K562 (cell line): ENCODE measurements at regions not wholly inside any gene's neighbourhood (a gene's known extent, or its start where the extent isn't known, plus 50 kb on each side); places are given as distances from the start of the nearest gene placed in this dataset.

Experiments
- ATAC-seq: fragments of 200-7000 bp; cut with Tn5 transposase; 3 replicates; pipeline ENCODE4 v1.9.1; 2020; ENCODE audit warnings: moderate library complexity
- BruUV-seq: library from RNA; stranded (reverse); fragments of 400-500 nt; replicated peaks from 2 replicates; lab custom pipeline; 2021; lab: Mats Ljungman, UMichigan
- CTCF ChIA-PET: fragments of 300-600 bp; formaldehyde crosslinking; extraction: SDS; loops from one replicate; lab custom pipeline; 2021; ENCODE audit warnings: low intra/inter-chr PET ratio; lab: Yijun Ruan, JAX
- POLR2A ChIA-PET: fragments of 300-600, 350-650 bp; sonication (Branson Sonifier 250); formaldehyde crosslinking; extraction: SDS; loops from one replicate; lab custom pipeline; 2021; ENCODE audit warnings: antibody characterized with exemption, inconsistent platforms; lab: Yijun Ruan, JAX
- DNase-seq, 4 experiments: peaks; one replicate each; pipeline versions ENCODE4 v3.0.0 to v3.0.0-alpha.2; 2011 to 2018; ENCODE audit warnings: low spot score in 3 of 4, mixed read lengths in 3 of 4; ENCODE audit errors: extremely low read depth in 1 of 4
- FAIRE-seq: peaks from 2 replicates; lab custom pipeline; 2011; peaks lifted over from hg19 to GRCh38; lab: Jason Lieb, UNC
- H2AFZ ChIP-seq: 2 replicates; pipeline ENCODE4 v1.6.0; 2011; ENCODE audit warnings: low read depth, low read length, control low read depth, inconsistent platforms
- H3K27ac ChIP-seq: fragments of 200-600 bp; 3 replicates; pipeline ENCODE4 v1.8.0; 2011; ENCODE audit warnings: low read depth, mild to moderate bottlenecking, control low read depth, inconsistent platforms, low read length, moderate library complexity, mixed read lengths; ENCODE audit errors: extremely low read depth
- H3K27me3 ChIP-seq, 2 experiments: fragments of 300-600 bp in 1 of 2; 2 replicates in 1 of 2; 3 replicates in 1 of 2; pipeline versions ENCODE4 v1.6.0 to v1.8.0; 2011; ENCODE audit warnings: inconsistent platforms in 2 of 2, low read length in 2 of 2, mild to moderate bottlenecking in 1 of 2, mixed read lengths in 1 of 2, moderate library complexity in 1 of 2; ENCODE audit not compliant: control insufficient read depth in 2 of 2, insufficient read depth in 2 of 2
- H3K36me3 ChIP-seq: fragments of 300-600 bp; 3 replicates; pipeline ENCODE4 v1.8.0; 2011; ENCODE audit warnings: mild to moderate bottlenecking, low read length, inconsistent platforms; ENCODE audit not compliant: control insufficient read depth, insufficient read depth
- H3K4me1 ChIP-seq, 2 experiments: fragments of 200-600 bp in 1 of 2; replicated peaks in 1 of 2; 2 replicates in 1 of 2; 3 replicates in 1 of 2; pipeline versions ENCODE4 v1.5.1 to v1.8.0; 2011; ENCODE audit warnings: inconsistent platforms in 2 of 2, low read length in 2 of 2, mild to moderate bottlenecking in 1 of 2, mixed read lengths in 1 of 2, moderate library complexity in 1 of 2; ENCODE audit not compliant: control insufficient read depth in 2 of 2, insufficient read depth in 2 of 2
- H3K4me2 ChIP-seq: 2 replicates; pipeline ENCODE4 v1.6.1; 2011; ENCODE audit warnings: low read length, control low read depth, inconsistent platforms, mixed read lengths; ENCODE audit not compliant: insufficient read depth
- H3K4me3 ChIP-seq: fragments of 200-600 bp; sonication (generic), shearing (Covaris generic); 2 replicates; pipeline ENCODE4 v1.5.1; 2016; ENCODE audit warnings: control low read depth, inconsistent platforms
- H3K79me2 ChIP-seq: fragments of 200-600 bp; 3 replicates; pipeline ENCODE4 v1.8.0; 2011; ENCODE audit warnings: low read length, inconsistent platforms; ENCODE audit not compliant: control insufficient read depth, insufficient read depth
- H3K9ac ChIP-seq, 2 experiments: 2 replicates each; pipeline versions ENCODE4 v1.6.0 to v1.6.1; 2011; ENCODE audit warnings: low read depth in 2 of 2, low read length in 2 of 2, control low read depth in 1 of 2, inconsistent platforms in 1 of 2, mild to moderate bottlenecking in 1 of 2, mixed read lengths in 1 of 2; ENCODE audit not compliant: insufficient read depth in 1 of 2
- H3K9me1 ChIP-seq: one replicate; pipeline ENCODE4 v1.6.0; 2011; ENCODE audit warnings: inconsistent platforms, mild to moderate bottlenecking, low read length, moderate library complexity; ENCODE audit not compliant: control insufficient read depth, insufficient read depth
- H3K9me3 ChIP-seq: replicated peaks from 2 replicates; pipeline ENCODE4 v1.5.1; 2011; ENCODE audit warnings: low read depth, low read length, inconsistent platforms; ENCODE audit not compliant: control insufficient read depth, insufficient read depth
- H4K20me1 ChIP-seq: replicated peaks from 2 replicates; pipeline ENCODE4 v1.6.1; 2011; ENCODE audit warnings: low read length, inconsistent platforms, mixed read lengths; ENCODE audit not compliant: control insufficient read depth, insufficient read depth
- HNRNPUL1 ChIP-seq: fragments of 200-400 bp; formaldehyde crosslinking; IDR thresholded peaks from 2 replicates; pipeline ENCODE4 v1.6.1; 2017; ENCODE audit warnings: low read length
- KHSRP ChIP-seq: fragments of 450-650 bp; IDR thresholded peaks from 2 replicates; pipeline ENCODE4 v1.6.1; 2017
- MCM3 ChIP-seq: fragments of 450-650 bp; IDR thresholded peaks from 2 replicates; pipeline ENCODE4 v1.6.1; 2016
- WGBS: fragments of 100-300 bp; shearing (Covaris generic); methylation state at CpG from one replicate; pipeline ENCODE4 v1.1.6; 2016; ENCODE audit warnings: low coverage, mixed read lengths; ENCODE audit not compliant: insufficient coverage; ENCODE audit errors: missing lambda C conversion rate; 5-methylcytosine and 5-hydroxymethylcytosine counted together
- in situ Hi-C: fragments of 300-500 bp; cut with MboI; formaldehyde crosslinking; loops from 4 replicates; pipeline ENCODE4 v1.15.0; 2018; ENCODE audit warnings: inconsistent platforms, mixed read lengths
- intact Hi-C: fragments of 100-400 bp; cut with micrococcal nuclease; formaldehyde crosslinking; loops from 2 replicates; pipeline ENCODE4 v1.14.2; 2022

- in situ Hi-C loops, result no loop called here
- Histone ChIP-seq H3K4me3 (no peak overlapping the region), H3K27ac (no peak overlapping the region), H3K9ac (no peak overlapping the region), H3K4me1 (no peaks in the 10 kb centered on the region), H3K27me3 (peaks cover 4% of the 10 kb centered on the region in 2 experiments; a peak in 2 of 5 replicates), H3K4me2 (no peak overlapping the region), H3K79me2 (no peaks in the 10 kb centered on the region), H4K20me1 (no peaks in the 10 kb centered on the region)
- FAIRE-seq (no peak), DNase-seq (no peak)
- WGBS, result 12% methylated on average over 5 of the region's 5 CpGs
- BruUV-seq, result no TSS peak
- intact Hi-C loops, result no loop called here
- ChIA-PET CTCF (no interaction called here), POLR2A (interaction anchor here (0.6 to 1.1 kb wide), 2 partner anchors 12 to 15 kb away, joined by 3 read pairs; no protein-coding TSS in a partner anchor)
- TF ChIP-seq KHSRP, result no peak
- TF ChIP-seq, all 486 proteins: peak for 0
- H3K9me3 ChIP-seq, result no peaks in the 10 kb centered on the region
- no peaks in the 10 kb centered on the region for H3K9me1 ChIP-seq
- no peak overlapping the region for H2AFZ ChIP-seq
- H3K36me3 ChIP-seq, result no peaks in the 10 kb centered on the region
- ATAC-seq, result no peak
These were observed 153.3 kb downstream of the METTL4 start for GRCh38 chr18:2417861-2418610.

- Histone ChIP-seq H3K4me3 (no peak overlapping the region), H2AFZ (no peak overlapping the region), H3K27me3 (peaks cover 4% of the 10 kb centered on the region in 2 experiments; a peak in 2 of 5 replicates), H3K79me2 (no peaks in the 10 kb centered on the region), H3K27ac (no peak overlapping the region), H3K4me2 (no peak overlapping the region), H3K9ac (no peak overlapping the region), H4K20me1 (no peaks in the 10 kb centered on the region), H3K9me1 (no peaks in the 10 kb centered on the region), H3K4me1 (no peaks in the 10 kb centered on the region), H3K9me3 (no peaks in the 10 kb centered on the region), H3K36me3 (no peaks in the 10 kb centered on the region)
- CTCF ChIA-PET, result no interaction called here
- ATAC-seq, result no peak
- no peak for DNase-seq
- no peak for FAIRE-seq
- BruUV-seq, result no TSS peak
- TF ChIP-seq MCM3 (peak; percentile 69; the same call in 1 of the 2 replicates), HNRNPUL1 (no peak)
- in situ Hi-C loops (no loop called here), intact Hi-C loops (no loop called here)
- POLR2A ChIA-PET, result no interaction called here
- 3% methylated on average over 4 of the region's 4 CpGs for WGBS
These were observed 150.9 kb downstream of the METTL4 start for GRCh38 chr18:2420367-2420766.
